GM23338 (cell line): ENCODE measurements at regions not wholly inside any gene's neighbourhood (a gene's known extent, or its start where the extent isn't known, plus 50 kb on each side); places are given as distances from the start of the nearest gene placed in this dataset.
"Not testable (repeated sequence)": the region's sequence is repeated elsewhere in the genome, so short reads cannot be mapped to it uniquely, and the experiment has no call there.

Experiments used
- CTCF ChIP-seq, 2 experiments: fragments of 200-600 bp in 1 of 2; sonication (generic) in 1 of 2; conservative IDR thresholded peaks; 2 replicates each; pipeline versions ENCODE4 v1.5.1 to v1.6.1; 2016 to 2017; ENCODE audit warnings: antibody characterized with exemption in 2 of 2, low read depth in 2 of 2, mild to moderate bottlenecking in 2 of 2, moderate library complexity in 1 of 2
- EZH2phosphoT487 ChIP-seq: fragments of 200-600 bp; sonication (generic); IDR thresholded peaks from one replicate; pipeline ENCODE4 v1.8.1; 2018; ENCODE audit warnings: antibody characterized with exemption; ENCODE audit not compliant: unreplicated experiment

- not testable (repeated sequence) for TF ChIP-seq CTCF (conservative IDR thresholded peaks at IDR 0.05; ENCODE audit: low read depth in 2 of 2); EZH2phosphoT487
Observed at GRCh38 chr9:67269692-67270091, 277.3 kb upstream of the SPATA31A3 start.
